ENCODE measurements at regions not wholly inside any gene's neighbourhood (a gene's known extent, or its start where the extent isn't known, plus 50 kb on each side); places are given as distances from the start of the nearest gene placed in this dataset.

- TF ChIP-seq CTCF (IDR thresholded peaks at IDR 0.05 in 2 of 3, conservative IDR thresholded peaks at IDR 0.05 in 1 of 3; ENCODE audit: borderline replicate concordance in 1 of 3, insufficient read depth in 1 of 3, low read depth in 2 of 3, low read length in 2 of 3) (no peak), ATF3 (IDR thresholded peaks at IDR 0.05) (no peak), POLR2A (IDR thresholded peaks at IDR 0.05; ENCODE audit: borderline replicate concordance, extremely low read depth, insufficient read depth, insufficient read length) (no peak), ZBTB33 (IDR thresholded peaks at IDR 0.05; ENCODE audit: extremely low read depth, insufficient replicate concordance, low read length) (no peak), EZH2phosphoT487 (IDR thresholded peaks at IDR 0.05; ENCODE audit: borderline replicate concordance) (no peak), POLR2AphosphoS5 (IDR thresholded peaks at IDR 0.05; ENCODE audit: low read depth, low read length) (no peak), EZH2 (IDR thresholded peaks at IDR 0.05) (no peak), TCF7L2 (IDR thresholded peaks at IDR 0.05; ENCODE audit: borderline replicate concordance, extremely low read depth, insufficient read depth, insufficient read length) (no peak)
Observed at GRCh38 chr3:94453864-94454263, 391.0 kb downstream of the NSUN3 start.
